ENCODE measurements at regions not wholly inside any gene's neighbourhood (a gene's known extent, or its start where the extent isn't known, plus 50 kb on each side); places are given as distances from the start of the nearest gene placed in this dataset.

DNA sequence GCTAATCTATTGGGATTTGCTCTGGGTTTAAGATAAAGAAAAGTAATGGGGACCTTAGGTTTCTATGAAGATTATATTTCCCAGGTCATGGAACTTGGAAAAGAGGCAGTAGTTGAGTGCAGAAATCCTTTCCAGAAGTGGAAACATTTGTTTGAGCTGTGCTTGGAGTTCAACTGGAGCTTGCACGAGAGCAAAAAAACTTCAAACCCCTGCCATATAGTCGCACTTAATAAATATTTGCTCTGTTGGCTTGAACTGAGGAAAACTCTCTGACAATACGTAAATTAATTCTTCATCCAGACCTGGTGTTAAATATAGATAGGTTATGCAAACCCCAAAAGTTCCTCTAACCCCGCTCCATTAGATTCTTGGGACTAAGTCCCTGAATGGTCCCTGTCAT lies 52.8 kb upstream of the COL24A1 start:
- TF ChIP-seq SP1 (IDR thresholded peaks at IDR 0.05) (no peak), HDGF (IDR thresholded peaks at IDR 0.05; ENCODE audit: borderline replicate concordance) (no peak), SUZ12 (IDR thresholded peaks at IDR 0.05) (no peak), ELF4 (IDR thresholded peaks at IDR 0.05) (no peak), FOXK2 (IDR thresholded peaks at IDR 0.05) (no peak), ZNF384 (IDR thresholded peaks at IDR 0.05) (no peak), CTBP1 (IDR thresholded peaks at IDR 0.05; ENCODE audit: borderline replicate concordance) (no peak), BHLHE40 (IDR thresholded peaks at IDR 0.05; ENCODE audit: borderline replicate concordance) (no peak)

All from HEK293T (cell line).